ENCODE measurements at regions not wholly inside any gene's neighbourhood (a gene's known extent, or its start where the extent isn't known, plus 50 kb on each side); places are given as distances from the start of the nearest gene placed in this dataset.

DNA sequence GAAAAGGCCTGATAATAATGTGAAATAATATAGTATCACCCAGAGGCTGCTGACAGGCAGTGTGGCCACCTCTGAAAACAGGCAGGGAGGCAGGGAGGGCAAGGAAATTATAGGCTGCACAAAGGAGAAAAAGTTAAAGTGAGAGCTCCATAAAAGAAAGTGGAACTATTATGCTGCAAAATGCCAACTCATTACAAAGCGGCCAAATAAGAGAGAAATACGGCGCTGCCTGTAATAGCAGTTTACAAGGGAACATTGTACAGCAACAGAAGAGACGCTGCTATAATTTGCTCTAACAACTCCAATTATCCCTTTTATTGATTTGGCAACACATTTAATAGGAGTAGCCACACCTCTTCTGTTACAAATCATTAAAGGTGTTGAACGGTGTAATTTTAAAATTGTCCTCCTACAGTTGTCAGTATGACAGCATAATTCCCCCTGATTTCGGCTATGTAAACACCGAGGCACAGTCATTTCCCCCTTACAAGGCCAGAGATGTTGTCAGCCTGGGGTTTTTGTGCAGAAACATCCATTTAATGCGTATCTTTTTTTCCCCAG, 120.3 kb downstream of the MRM1 start:
- WGBS, 2 donors: 41 to 50% methylated on average over 8 of the region's 8 CpGs
- H3K27ac ChIP-seq (ENCODE audit: low read depth in 1 of 2, low read length in 2 of 2): no peak overlapping the region

DNA sequence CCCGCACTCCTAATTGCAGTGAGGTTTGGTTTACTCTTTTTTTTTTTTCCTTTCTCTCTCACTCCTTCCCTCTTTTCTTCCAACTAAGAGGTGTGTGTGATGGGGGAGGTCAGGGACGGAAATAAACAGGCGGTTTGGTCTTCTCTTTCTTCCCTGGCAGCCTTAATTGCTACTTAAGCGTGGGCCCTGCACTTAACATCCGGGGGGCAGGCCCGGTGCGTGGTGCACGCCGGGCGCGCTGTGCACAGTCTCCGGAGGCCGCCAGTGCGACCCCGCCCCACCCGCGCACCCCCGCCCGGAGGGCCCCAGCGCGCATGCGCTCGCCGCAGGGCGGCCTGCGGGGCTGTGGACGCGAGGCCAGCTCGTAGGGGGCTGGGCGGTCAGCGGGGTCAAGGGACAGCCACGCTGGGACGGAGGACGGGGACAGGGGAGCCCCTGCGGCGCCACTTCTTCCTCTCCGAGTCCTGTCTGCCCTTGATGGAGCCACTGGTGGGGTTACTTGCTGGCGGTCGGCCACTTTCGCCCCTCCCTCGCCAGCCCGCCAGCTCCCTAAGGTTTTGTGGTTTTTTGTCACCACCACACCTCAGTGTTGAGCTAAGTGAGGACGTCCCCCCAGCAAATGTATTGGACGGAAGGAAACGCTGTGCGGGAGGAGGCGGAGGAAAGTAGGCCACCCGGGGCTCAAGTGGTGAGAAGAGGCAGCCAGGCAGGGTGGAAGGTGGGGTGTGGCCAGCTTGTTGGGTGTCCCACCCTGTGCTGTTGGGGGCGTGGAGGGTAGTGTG, 120.9 kb downstream of the MRM1 start:
- WGBS, 2 donors: 8% methylated on average over 46 to 49 of the region's 49 CpGs
- peak overlapping the region in 1 of 2 donors; percentile 25 for H3K4me3 ChIP-seq (ENCODE audit: low read length in 2 of 2)
- no peaks in the 10 kb centered on the region for H3K27me3 ChIP-seq (ENCODE audit: control insufficient read depth in 1 of 2, insufficient read depth in 2 of 2, low read length in 1 of 2)
- H3K9me3 ChIP-seq (ENCODE audit: control insufficient read depth, low read length): no peaks in the 10 kb centered on the region
- H3K27ac ChIP-seq (ENCODE audit: low read depth in 1 of 2, low read length in 2 of 2): no peak overlapping the region
- DNase-seq (peak; percentile 73 to 81), ATAC-seq (ENCODE audit: low FRiP score) (peak; percentile 82)
- no peaks in the 10 kb centered on the region for H3K36me3 ChIP-seq (ENCODE audit: control insufficient read depth in 1 of 2, insufficient read depth in 2 of 2, low read length in 1 of 2)
- intact Hi-C loops (cut with DNase I): no loop called here
- H3K4me1 ChIP-seq (ENCODE audit: control insufficient read depth in 1 of 2, insufficient read depth in 2 of 2, low read length in 2 of 2): no peaks in the 10 kb centered on the region

More for the DNA sequence above, 120.3 kb downstream of the MRM1 start:
- Histone ChIP-seq H3K36me3 (ENCODE audit: control insufficient read depth in 1 of 2, insufficient read depth in 2 of 2, low read length in 1 of 2) (no peaks in the 10 kb centered on the region), H3K9me3 (ENCODE audit: control insufficient read depth, low read length) (no peaks in the 10 kb centered on the region), H3K4me3 (ENCODE audit: low read length in 2 of 2) (peak overlapping the region in 1 of 2 donors; percentile 25), H3K27me3 (ENCODE audit: control insufficient read depth in 1 of 2, insufficient read depth in 2 of 2, low read length in 1 of 2) (no peaks in the 10 kb centered on the region), H3K4me1 (ENCODE audit: control insufficient read depth in 1 of 2, insufficient read depth in 2 of 2, low read length in 2 of 2) (no peaks in the 10 kb centered on the region)
- DNase-seq: no peak
- no peak for ATAC-seq (ENCODE audit: low FRiP score)
- intact Hi-C loops (cut with DNase I): no loop called here

DNA sequence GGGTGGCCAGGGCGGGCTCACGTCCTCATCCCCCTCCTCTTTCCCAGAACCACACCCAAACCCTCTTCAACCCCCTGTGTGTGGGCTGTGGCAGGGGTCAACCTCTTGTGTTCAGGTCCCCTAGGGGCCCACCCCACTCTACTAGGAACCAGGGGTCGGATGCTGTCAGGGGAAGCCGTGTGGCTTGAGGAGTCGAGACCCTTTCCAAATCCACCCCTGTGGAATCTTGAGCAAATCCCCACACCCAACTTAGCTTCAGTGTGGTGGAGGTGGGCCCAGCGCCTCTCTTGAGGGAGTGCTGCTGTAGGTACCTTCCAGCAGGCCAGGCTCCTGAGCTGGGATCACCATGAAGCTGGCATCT, 121.5 kb downstream of the MRM1 start:
- Histone ChIP-seq H3K27me3 (ENCODE audit: control insufficient read depth in 1 of 2, insufficient read depth in 2 of 2, low read length in 1 of 2) (no peaks in the 10 kb centered on the region), H3K4me3 (ENCODE audit: low read length in 2 of 2) (no peak overlapping the region), H3K27ac (ENCODE audit: low read depth in 1 of 2, low read length in 2 of 2) (no peak overlapping the region), H3K36me3 (ENCODE audit: control insufficient read depth in 1 of 2, insufficient read depth in 2 of 2, low read length in 1 of 2) (no peaks in the 10 kb centered on the region), H3K4me1 (ENCODE audit: control insufficient read depth in 1 of 2, insufficient read depth in 2 of 2, low read length in 2 of 2) (no peaks in the 10 kb centered on the region), H3K9me3 (ENCODE audit: control insufficient read depth, low read length) (no peaks in the 10 kb centered on the region)
- ATAC-seq (ENCODE audit: low FRiP score) (no peak), DNase-seq (no peak)
- WGBS, 2 donors: 72 to 80% methylated on average over 6 of the region's 6 CpGs
- intact Hi-C loops (cut with DNase I): no loop called here

DNA sequence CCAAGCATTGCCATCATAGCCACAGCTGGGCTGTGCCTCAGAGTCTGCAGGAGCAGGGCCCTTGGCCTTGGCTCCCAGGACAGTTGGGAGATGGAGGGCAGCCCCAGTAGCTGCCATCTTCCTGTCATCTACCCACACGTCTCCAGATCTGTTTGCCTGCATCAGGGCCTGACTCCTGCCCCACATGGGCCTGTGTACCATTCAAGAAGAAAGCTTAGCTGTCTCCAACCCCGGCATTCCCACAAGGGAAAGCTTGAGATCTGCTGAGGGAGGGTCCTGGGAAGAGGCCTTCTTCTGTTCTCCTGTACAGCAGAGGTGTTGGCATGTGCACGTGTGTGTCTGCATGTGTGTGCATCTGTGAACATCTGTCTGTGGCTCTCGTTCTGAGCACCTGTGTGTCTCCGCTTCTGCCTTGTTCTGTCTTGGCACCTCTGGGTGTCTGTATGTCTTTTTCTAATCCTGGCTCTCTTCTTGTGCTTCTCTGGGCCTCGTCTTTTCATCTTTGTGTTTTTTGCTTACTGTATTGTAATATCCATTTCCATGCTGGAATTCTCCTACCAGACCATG, 122.2 kb downstream of the MRM1 start:
- 68 to 71% methylated on average over 6 of the region's 6 CpGs for WGBS, 2 donors
- no peak for DNase-seq
- no peak for ATAC-seq (ENCODE audit: low FRiP score)

DNA sequence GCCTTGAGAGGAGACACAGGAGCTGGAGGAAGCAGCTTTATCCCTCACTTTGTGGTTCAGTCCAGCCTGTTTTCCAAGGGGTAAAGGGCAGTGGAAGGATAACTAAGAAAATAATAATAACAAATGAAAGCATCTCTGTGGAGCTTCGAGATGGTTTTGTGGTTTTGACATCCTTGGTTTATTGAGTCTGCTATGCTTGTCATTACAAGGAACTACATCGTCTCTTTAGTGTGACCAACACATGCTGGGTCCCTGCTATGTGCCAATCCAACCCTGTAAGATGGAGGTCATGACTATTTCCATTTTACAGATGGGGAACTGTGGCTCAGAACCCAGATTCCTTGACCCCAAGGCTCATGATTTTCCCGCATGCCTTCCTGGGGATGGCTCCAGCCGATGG, 124.8 kb downstream of the MRM1 start:
- Histone ChIP-seq H3K4me3 (ENCODE audit: low read length in 2 of 2) (no peak overlapping the region), H3K9me3 (ENCODE audit: control insufficient read depth, low read length) (no peaks in the 10 kb centered on the region), H3K27ac (ENCODE audit: low read depth in 1 of 2, low read length in 2 of 2) (no peak overlapping the region), H3K4me1 (ENCODE audit: control insufficient read depth in 1 of 2, insufficient read depth in 2 of 2, low read length in 2 of 2) (no peaks in the 10 kb centered on the region), H3K36me3 (ENCODE audit: control insufficient read depth in 1 of 2, insufficient read depth in 2 of 2, low read length in 1 of 2) (no peaks in the 10 kb centered on the region), H3K27me3 (ENCODE audit: control insufficient read depth in 1 of 2, insufficient read depth in 2 of 2, low read length in 1 of 2) (peaks cover 0 to 2% of the 10 kb centered on the region in 2 donors)
- no peak for DNase-seq
- no peak for ATAC-seq (ENCODE audit: low FRiP score)
- intact Hi-C loops (cut with DNase I): no loop called here
- WGBS, 2 donors: 83 to 84% methylated on average over 4 of the region's 4 CpGs

More for the DNA sequence above, 122.2 kb downstream of the MRM1 start:
- intact Hi-C loops (cut with DNase I): no loop called here
- H3K36me3 ChIP-seq (ENCODE audit: control insufficient read depth in 1 of 2, insufficient read depth in 2 of 2, low read length in 1 of 2): no peaks in the 10 kb centered on the region
- no peak overlapping the region for H3K27ac ChIP-seq (ENCODE audit: low read depth in 1 of 2, low read length in 2 of 2)
- no peak overlapping the region for H3K4me3 ChIP-seq (ENCODE audit: low read length in 2 of 2)
- no peaks in the 10 kb centered on the region for H3K4me1 ChIP-seq (ENCODE audit: control insufficient read depth in 1 of 2, insufficient read depth in 2 of 2, low read length in 2 of 2)
- H3K27me3 ChIP-seq (ENCODE audit: control insufficient read depth in 1 of 2, insufficient read depth in 2 of 2, low read length in 1 of 2): no peaks in the 10 kb centered on the region
- no peaks in the 10 kb centered on the region for H3K9me3 ChIP-seq (ENCODE audit: control insufficient read depth, low read length)

DNA sequence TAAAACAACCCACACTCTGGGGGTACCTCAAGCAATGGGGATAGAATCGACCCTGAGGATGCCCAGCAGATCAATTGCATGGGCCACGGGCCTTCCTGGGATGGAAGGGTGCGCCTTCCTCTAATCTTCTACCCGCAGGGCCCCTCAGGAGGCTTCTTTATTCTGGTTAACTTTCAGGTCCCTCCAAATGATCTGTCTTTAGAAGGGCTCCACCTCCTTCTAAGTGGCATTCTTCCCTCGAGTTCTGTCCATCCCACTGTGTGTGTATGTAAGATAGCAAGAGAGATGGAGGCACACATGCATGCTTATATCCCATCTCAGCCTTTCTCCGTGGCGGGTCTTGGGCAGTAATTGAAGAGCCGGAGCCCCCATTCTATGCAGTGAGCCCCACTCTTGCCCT, 125.7 kb downstream of the MRM1 start:
- 85 to 86% methylated on average over 8 of the region's 8 CpGs for WGBS, 2 donors
- DNase-seq: no peak
- H3K27me3 ChIP-seq (ENCODE audit: control insufficient read depth in 1 of 2, insufficient read depth in 2 of 2, low read length in 1 of 2): peaks cover 0 to 2% of the 10 kb centered on the region in 2 donors
- H3K4me3 ChIP-seq (ENCODE audit: low read length in 2 of 2): no peak overlapping the region
- H3K4me1 ChIP-seq (ENCODE audit: control insufficient read depth in 1 of 2, insufficient read depth in 2 of 2, low read length in 2 of 2): no peaks in the 10 kb centered on the region
- no peak overlapping the region for H3K27ac ChIP-seq (ENCODE audit: low read depth in 1 of 2, low read length in 2 of 2)
- no peak for ATAC-seq (ENCODE audit: low FRiP score)
- intact Hi-C loops (cut with DNase I): no loop called here
- H3K9me3 ChIP-seq (ENCODE audit: control insufficient read depth, low read length): no peaks in the 10 kb centered on the region
- H3K36me3 ChIP-seq (ENCODE audit: control insufficient read depth in 1 of 2, insufficient read depth in 2 of 2, low read length in 1 of 2): no peaks in the 10 kb centered on the region

DNA sequence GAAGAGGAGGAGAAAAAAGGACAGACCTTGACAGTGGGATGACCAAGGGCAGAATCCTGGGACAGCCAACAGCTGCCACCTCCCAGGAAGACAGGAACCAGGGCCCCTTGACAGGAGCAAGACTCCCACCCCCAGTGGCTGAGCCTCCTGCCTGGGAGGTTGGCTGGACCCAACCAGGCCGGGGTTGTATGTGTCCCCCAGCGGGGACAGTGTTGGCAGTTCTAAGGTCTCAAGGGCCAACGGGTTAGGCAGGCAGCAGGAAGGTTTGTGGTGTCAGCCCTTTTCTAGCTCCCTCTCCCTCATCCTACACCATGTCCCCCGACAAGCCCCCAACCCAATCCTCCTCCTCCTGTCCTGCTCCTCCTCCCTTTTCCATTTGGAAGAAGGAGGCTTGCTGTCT, 126.2 kb downstream of the MRM1 start:
- 27 to 37% methylated on average over 4 of the region's 4 CpGs for WGBS, 2 donors
- Histone ChIP-seq H3K9me3 (ENCODE audit: control insufficient read depth, low read length) (no peaks in the 10 kb centered on the region), H3K36me3 (ENCODE audit: control insufficient read depth in 1 of 2, insufficient read depth in 2 of 2, low read length in 1 of 2) (no peaks in the 10 kb centered on the region), H3K4me3 (ENCODE audit: low read length in 2 of 2) (no peak overlapping the region), H3K27ac (ENCODE audit: low read depth in 1 of 2, low read length in 2 of 2) (no peak overlapping the region), H3K27me3 (ENCODE audit: control insufficient read depth in 1 of 2, insufficient read depth in 2 of 2, low read length in 1 of 2) (peaks cover 0 to 2% of the 10 kb centered on the region in 2 donors), H3K4me1 (ENCODE audit: control insufficient read depth in 1 of 2, insufficient read depth in 2 of 2, low read length in 2 of 2) (no peaks in the 10 kb centered on the region)
- DNase-seq (no peak), ATAC-seq (ENCODE audit: low FRiP score) (no peak)
- intact Hi-C loops (cut with DNase I): no loop called here

DNA sequence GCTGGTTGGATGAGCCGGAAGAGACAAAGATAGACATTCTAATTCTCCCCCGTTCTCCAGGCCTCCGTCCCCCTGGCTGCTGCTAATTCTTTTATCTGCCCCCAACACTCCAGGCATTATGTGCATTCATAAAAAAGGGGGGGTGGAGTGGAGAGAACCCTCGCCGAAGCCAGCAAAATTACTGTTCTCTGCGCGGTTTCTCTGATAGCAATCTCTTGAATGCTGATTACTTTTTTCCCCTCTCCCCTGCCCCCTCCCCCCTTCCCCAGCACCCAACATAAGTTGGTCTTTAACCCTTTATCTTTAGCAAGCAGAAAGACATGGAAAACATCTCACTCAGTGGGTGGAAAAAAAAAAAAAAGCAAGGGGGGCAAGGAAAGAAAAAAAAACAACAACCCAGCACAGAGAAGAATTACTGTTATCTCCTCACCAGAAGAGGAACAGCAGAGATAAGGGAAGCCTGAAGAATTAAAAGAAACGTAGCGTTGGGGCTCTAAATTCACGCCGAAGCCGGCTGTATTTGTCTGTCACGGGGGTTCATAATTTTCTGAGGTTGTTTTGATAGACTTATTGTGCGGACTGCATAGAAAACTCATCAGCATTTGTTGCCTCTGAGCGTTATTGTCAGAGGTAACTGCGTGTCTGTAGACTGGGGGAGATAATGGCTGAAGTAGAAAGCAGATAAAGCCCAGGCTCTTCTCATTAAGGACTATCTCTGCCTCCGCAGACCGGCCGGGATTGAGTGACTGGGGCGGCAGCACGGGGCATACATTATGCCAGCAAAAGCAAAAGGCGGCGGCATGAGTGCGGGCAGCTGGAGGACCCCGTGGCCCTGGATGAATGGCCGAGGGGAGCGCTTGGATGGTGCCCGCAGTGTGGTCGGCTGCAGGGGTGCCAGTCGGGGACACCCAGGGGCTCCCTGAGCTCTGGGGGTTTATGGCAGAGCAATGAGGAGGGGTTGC, 126.9 kb downstream of the MRM1 start:
- Histone ChIP-seq H3K4me3 (ENCODE audit: low read length in 2 of 2) (no peak overlapping the region), H3K27me3 (ENCODE audit: control insufficient read depth in 1 of 2, insufficient read depth in 2 of 2, low read length in 1 of 2) (peaks cover 0 to 2% of the 10 kb centered on the region in 2 donors), H3K36me3 (ENCODE audit: control insufficient read depth in 1 of 2, insufficient read depth in 2 of 2, low read length in 1 of 2) (no peaks in the 10 kb centered on the region), H3K9me3 (ENCODE audit: control insufficient read depth, low read length) (no peaks in the 10 kb centered on the region), H3K27ac (ENCODE audit: low read depth in 1 of 2, low read length in 2 of 2) (no peak overlapping the region), H3K4me1 (ENCODE audit: control insufficient read depth in 1 of 2, insufficient read depth in 2 of 2, low read length in 2 of 2) (no peaks in the 10 kb centered on the region)
- ATAC-seq (ENCODE audit: low FRiP score) (no peak), DNase-seq (no peak)
- 18 to 19% methylated on average over 30 of the region's 30 CpGs for WGBS, 2 donors
- intact Hi-C loops (cut with DNase I): no loop called here
